Sciatic nerve (tissue), 2 donors: ENCODE measurements at regions not wholly inside any gene's neighbourhood (a gene's known extent, or its start where the extent isn't known, plus 50 kb on each side); places are given as distances from the start of the nearest gene placed in this dataset.

Experiments used
- ATAC-seq: fragments of 200-7000 bp; cut with Tn5 transposase; one replicate; pipeline ENCODE4 v1.9.1; 2020; ENCODE audit warnings: mild to moderate bottlenecking, moderate library complexity
- DNase-seq: peaks from one replicate; pipeline ENCODE4 v3.0.0-alpha.2; 2020; ENCODE audit warnings: low spot score
- intact Hi-C: fragments of 100-400 bp; cut with DNase I; formaldehyde crosslinking; loops from one replicate; pipeline ENCODE4 v1.14.2; 2022
- donor health status: DM: no; HTN: no; CAD: no.
- donor health status: DM: no; HTN: no; CAD: no.

DNA sequence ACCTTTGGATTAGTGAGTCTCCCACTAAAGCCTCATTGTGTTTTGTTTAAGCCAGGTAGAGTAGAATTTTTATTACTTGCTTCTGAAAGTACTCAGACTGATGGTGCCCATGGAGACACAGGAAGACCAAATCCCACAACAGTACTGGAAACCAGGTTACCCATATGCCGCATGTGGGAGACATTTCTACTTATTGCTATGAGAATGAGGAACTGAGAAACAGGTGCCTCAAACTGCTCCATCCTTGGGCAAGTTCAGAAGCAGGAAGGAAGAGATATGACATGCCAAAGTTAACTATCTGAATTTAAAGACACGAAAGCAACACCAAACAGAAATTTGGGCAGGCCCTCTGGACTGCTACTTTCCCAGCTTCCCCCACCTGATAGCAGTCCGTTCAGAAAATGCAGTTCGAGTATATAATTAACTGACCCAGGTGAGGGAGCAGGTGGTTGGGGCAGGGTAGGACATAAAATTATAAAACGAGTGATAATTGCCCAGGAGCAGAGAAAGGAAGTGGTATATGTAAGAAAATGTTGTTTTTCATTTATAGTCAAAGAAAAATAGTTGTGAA is 382.3 kb upstream of the MTPN start:
- intact Hi-C loops: no loop called here
- no peak for ATAC-seq

DNA sequence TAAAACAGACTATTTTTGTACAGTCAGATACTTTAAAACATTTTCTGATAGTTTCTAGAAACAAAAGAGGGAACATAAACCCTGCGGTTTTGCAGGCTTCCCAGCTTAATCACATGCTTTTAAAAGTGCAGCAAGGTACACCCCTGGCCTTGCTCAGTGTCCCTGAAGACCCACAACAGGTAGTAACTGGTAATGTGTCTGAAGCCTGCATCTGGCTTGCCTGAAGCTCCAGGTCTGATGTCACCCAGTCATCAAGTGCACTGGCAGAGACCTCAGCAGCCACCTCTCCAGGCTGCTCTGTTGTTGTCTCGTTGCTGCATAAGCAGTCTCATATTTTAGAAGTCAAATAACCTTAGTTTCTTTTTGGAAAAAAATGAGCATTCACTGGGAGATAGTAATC is 376.1 kb upstream of the MTPN start:
- no peak for DNase-seq
- intact Hi-C loops: no loop called here
- ATAC-seq: no peak

More for the DNA sequence above, 382.3 kb upstream of the MTPN start:
- DNase-seq: no peak

DNA sequence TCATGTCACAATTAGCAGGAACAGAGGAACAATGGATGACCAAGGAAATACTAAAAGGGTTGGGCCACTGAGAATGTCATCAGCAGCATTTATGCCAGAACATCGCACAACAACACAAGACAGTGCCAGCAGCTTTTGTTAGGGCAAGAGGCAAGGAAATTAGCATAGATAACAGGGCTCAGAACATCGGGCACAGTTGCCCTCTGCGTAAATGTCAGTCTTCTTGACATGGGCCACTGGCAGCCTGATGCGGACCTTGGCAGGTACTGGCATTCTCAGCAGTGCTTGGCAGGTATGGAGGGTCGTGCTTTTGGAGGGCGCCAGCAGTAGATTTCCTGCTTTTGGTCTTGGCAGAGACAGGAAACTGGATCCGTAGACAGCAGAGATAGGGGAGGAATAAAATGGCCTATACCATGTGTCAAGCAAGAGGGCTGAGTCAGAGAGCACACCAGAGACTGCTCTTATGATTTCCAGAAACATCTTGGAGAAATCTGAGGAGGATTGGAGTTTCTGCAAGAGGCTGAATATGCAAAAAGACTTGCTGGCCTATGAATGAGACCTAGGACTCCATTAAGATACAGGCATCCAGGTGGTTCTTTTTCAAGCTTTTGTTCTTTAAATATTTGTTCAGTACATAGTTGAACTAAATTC is 371.5 kb upstream of the MTPN start:
- no peak for DNase-seq
- no peak for ATAC-seq
- intact Hi-C loops: no loop called here

DNA sequence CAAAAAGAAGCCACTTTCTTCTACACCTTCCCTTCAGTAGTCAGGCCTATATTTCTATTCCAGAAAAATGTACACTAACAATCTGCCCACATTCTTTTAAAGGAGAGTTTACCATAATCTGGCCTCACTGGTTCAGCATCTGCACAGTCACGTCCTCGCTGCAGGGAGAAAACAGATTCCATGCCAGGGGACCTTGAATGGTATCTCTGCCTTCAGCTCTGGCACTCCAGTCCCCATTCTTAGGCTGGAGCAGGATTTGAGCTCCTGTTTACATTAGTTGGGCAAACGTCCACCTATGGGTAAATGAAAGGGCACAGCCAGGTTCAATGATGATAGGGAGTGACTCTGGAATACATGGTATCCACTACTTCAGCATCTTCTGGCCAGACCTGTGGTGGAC is 371.0 kb upstream of the MTPN start:
- DNase-seq: no peak
- intact Hi-C loops: no loop called here
- ATAC-seq: no peak

DNA sequence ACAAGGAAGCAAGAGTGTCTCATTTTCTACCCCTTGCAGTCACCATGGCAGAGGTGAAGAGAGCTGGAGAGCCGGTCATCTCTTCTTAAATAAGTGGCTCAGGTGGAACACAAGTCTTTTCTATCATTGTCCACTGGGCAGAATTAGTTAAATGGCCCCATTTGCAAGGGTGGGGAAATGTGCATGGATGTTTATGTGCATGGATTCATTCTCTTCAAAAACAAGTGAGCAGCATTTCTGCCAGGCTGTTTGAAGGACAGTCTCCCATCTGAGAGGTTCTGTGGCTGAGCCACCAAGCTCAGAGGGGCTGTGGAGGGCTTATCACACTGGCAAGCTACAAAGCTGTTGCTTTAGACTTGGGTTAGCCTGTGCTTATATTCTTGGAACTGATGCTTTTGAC is 370.3 kb upstream of the MTPN start:
- ATAC-seq (no peak), DNase-seq (no peak)
- intact Hi-C loops: no loop called here

DNA sequence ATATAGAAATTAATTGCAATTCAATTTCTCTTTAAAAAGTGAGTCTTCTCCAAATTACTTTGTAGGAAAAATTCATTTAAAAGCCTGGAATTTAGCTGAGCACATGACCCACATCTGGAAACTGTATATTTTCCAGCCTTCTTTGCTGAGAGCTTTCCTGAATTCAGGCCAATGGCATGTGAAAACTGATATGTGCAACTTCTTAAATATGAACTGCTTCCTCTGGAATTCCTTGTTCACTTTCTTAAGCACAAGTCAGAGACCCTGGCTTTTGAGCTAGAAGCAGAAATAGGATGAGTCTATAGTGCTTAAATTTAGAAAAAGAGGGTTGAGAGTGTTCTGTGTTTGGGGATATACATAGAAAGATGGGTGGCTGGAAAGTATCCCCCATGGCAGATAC is 365.1 kb upstream of the MTPN start:
- DNase-seq (no peak), ATAC-seq (no peak)
- intact Hi-C loops: loop anchor here (5.0 kb wide), 1 partner anchor 545 kb away; no protein-coding TSS in a partner anchor

DNA sequence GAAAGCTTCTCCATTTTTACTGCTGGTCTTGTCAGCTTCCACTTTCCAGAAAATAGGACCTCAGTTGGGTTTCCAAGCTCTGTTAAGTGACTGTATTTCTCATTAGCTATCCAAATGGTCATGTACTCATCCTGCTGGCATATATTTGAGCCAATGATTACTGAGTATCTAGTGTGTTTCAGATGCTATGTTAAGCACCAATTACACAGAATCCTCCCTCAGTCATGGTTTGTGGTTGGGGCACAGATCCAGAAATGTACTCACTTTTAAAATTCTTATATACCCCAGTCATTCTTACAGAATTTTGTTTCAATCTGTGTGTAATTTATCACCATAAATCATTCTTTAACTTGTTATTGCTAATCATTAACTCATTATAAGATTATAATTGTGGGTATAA is 362.3 kb upstream of the MTPN start:
- intact Hi-C loops: no loop called here
- ATAC-seq: no peak

DNA sequence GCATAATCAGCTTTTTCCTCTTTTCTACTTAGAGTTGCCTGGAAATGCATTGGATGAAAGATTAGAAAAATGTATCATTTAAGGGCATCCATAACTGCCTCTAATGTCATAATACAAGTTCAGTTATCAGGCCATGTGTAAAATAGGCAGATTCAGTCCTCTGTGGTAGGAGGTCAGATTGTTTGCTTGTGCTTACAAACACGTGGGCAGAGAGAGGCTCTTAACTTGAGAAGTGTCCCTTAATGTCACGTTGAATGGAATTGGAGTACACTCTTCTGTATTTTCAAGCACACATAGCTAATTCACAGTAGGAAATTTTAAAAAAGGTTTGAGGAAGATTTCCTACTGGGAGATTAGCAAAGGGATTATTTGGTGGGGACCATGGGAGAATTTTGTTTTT is 359.8 kb upstream of the MTPN start:
- DNase-seq (no peak), ATAC-seq (no peak)

More for the DNA sequence above, 362.3 kb upstream of the MTPN start:
- DNase-seq: no peak

DNA sequence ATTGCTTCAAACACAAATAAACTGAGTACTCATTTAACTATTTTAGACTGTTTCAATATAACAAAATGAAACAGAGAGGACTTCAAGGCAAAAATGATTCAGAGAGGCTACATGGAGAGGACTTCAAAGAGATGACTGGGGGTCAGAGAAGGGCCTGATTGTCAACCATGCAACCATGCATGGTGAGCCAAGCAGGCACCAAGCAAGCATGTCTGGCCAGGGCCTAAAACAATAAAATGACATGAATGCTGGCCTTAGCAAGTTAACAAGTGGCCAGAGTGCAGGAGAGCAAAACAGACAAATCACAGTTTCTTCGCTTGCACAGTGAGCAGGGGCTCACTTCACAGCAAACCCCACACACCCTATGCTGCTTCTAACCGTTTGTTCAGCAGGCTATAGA is 356.5 kb upstream of the MTPN start:
- intact Hi-C loops: no loop called here
- ATAC-seq: no peak
- DNase-seq: no peak

More for the DNA sequence above, 359.8 kb upstream of the MTPN start:
- intact Hi-C loops: no loop called here

DNA sequence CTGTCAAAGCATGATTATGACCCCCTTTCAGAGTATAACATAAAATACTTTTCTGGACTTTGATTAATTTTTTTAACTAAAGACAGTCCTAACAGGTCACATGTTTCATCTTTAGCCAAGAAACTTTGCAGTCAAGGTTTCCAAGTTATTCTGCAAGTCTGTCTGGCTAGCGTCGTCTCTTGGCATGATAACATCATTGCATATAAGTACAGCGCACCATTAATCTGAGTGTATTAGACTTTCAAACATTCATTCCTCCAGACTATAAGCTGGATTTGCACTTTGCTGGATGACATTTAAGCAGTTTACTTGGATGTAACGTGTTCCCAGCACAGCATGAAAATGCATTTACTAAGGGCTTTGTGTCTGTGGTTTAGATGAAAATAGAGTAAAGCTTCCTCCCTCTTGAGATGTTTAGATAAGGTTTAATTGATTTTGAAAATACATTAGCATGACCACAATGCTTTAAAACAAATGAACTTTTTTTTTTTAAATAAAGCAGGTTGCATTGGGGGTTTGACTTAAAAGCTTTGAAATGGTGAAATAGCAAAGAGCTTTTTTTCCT is 349.0 kb upstream of the MTPN start:
- ATAC-seq (no peak), DNase-seq (no peak)
- intact Hi-C loops: no loop called here

DNA sequence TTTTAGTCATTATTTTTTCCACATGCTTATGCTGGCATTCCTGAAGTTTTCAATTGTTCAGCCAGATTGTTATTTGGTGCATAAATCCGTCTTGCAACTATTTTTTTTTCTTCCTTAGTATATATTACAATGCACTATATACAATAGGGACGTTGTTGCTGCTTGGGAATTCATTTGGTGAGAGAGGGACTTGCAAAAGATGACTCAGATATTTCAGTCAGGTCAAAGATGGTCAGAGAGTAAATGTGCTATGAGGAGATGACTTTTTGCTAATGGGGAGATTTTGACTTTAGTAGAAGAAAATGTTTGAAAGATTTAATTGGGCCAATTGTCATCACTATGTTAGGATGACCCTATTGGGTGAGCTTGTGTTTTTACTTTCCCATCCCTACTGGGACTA is 348.4 kb upstream of the MTPN start:
- intact Hi-C loops: no loop called here
- DNase-seq (no peak), ATAC-seq (no peak)

DNA sequence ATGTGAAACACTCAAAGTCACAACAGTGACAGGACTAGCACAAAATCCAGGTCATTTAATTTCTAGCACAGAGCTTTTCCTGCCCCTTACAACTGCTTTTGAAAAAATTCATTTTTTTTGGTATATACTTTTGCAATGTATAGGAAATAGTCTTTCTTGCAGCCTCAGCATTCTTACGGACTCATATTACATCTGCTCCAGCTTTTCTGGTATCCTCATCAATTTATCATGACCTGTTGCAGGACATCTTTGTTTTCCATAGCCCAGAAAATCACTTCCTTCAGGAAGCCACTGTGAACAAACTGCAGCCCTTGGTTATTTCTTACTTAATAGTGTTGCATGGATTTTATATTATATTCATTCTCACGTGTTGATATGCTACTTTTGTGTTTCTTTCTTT is 347.9 kb upstream of the MTPN start:
- ATAC-seq (no peak), DNase-seq (no peak)
- intact Hi-C loops: no loop called here

DNA sequence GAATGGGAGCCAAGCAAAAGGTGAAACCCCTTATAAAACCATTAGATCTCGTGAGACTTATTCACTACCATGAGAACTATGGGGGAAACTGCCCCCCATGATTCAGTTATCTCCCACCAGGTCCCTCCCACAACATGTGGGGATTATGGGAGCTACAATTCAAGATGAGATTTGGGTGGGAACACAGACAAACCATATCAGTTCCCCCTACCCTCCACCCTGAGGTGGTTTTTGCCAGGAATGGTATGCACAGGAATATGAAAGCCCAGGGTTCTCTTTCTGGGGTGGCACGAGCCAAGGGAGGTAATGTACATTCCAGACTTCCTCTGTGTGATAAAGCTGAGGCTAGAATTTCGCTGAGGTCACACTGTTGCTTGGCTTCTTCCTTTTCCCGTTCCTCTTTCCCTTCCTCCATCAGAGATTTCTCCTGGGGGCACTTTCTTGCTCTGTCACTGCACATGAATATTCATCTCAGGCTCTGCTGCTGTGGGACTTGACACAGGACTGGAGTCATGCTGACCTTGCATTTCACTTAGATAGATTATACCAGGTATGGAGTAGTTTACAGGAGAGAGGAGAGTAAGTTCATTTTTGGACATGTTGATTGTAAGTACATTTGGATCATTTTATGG is 347.0 kb upstream of the MTPN start:
- no peak for ATAC-seq
- no peak for DNase-seq
- intact Hi-C loops: no loop called here

DNA sequence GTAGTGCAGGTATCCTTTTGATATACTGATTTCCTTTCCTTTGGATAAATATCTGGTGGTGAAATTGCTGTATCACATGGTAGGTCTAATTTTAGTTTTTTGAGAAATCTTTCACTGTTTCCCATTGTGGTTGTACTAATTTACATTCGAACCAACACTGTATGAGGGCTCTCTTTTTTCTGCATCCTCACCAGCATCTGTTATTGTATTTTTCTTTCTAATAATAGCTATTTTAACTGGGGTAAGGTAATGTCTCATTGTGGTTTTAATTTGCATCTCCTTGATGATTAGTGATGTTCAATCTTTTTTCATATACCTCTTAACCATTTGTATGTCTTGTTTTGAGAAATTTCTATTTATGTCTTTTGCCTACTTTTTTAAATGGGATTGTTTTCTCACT is 335.4 kb upstream of the MTPN start:
- intact Hi-C loops: no loop called here
- DNase-seq: no peak
- no peak for ATAC-seq

DNA sequence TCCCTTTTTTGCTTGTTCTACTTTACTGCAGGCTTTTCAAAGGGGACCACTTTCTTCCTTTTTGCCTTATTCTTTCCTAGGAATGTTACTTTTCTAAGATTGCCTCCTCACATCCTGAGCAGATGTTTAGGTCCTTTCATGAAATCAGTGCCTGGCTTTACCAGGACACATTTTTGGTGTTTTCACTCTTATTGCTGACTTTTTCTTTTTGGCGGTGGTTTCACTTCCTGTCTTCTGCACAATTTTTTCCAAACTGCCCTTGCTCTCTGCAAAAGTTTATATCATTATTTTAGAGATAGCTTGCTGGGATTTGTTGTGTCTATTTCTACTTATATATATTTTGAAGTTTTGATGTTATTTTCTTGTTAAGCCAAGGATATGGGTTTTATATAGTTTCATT is 332.2 kb upstream of the MTPN start:
- ATAC-seq (no peak), DNase-seq (no peak)
- intact Hi-C loops: no loop called here

DNA sequence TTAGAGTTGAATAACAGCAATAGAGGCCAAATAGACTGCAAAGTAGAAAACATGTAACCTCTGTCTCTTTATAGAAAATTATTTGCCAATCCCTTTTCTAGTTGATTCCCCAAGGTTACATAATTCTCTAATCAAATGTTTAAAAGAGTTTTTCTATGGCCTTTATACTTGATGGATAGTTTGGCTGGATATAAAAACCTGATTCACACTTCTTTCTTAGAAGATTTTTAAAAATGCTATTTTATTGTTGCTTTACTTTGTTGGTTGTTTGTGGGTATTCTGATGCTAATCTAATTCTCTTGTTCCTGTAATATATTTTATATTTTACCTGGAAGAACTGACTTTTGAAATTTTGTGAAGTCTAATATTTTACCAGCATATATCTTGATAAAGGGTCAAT is 331.1 kb upstream of the MTPN start:
- DNase-seq (no peak), ATAC-seq (no peak)
- intact Hi-C loops: no loop called here

DNA sequence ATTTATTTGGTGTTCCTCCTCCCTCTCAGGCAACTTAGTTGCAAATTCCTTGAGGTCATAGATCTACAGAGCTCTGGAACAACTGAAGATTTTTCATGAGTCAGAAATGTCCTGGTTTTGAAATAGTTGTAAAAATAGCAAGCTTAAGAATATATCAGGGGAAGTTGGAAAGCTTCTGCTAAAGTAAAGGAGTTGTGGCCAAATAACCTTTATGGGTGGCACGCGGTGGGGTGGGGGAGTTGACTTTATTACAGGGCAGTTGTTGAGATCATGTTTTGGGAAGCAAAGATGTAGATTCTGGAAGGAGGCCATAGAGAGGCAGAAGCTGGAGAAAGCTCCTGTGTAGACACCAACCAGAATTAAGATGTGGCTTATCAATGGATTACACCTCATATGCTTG is 326.0 kb upstream of the MTPN start:
- intact Hi-C loops: no loop called here
- DNase-seq: no peak

DNA sequence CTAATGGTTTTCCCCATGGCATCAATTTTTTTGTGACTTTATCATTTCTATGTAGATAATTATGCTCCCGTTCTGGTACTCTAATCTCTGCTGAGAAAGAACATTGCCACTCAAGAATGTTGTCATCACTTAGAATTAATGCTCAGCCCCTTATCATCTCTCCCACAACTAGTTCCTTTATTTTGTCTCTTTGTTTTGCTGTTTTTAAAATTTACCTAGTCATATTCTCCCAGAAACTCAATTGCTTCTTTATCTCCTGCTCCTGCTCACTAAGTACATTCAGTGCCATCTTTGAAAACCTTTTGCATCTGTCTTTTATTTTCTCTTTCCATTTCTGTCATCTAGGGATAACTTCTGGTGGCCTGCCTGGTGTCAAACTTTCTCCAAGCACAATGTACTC is 324.9 kb upstream of the MTPN start:
- no peak for DNase-seq

More for the DNA sequence above, 326.0 kb upstream of the MTPN start:
- ATAC-seq: no peak

DNA sequence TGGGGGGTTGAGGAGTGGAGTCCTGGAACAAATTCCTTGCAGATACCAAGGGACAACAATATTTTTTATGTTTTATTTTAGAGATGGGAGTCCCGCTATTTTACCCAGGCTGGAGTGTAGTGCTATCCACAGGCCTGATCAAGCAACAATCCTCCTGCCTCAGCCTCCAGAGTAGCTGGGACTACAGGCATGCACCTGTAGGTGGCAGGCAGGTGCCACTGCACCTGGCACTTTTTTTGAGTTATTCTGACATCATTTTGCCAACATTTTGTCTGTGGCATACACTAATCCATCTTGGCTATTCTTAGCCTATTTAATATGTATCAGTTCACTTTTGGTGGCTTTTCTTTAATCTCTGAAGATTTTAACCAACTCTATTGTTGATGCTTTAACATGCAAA is 317.8 kb upstream of the MTPN start:
- intact Hi-C loops: no loop called here
- DNase-seq: no peak
- ATAC-seq: no peak

More for the DNA sequence above, 324.9 kb upstream of the MTPN start:
- intact Hi-C loops: no loop called here
- ATAC-seq: no peak

DNA sequence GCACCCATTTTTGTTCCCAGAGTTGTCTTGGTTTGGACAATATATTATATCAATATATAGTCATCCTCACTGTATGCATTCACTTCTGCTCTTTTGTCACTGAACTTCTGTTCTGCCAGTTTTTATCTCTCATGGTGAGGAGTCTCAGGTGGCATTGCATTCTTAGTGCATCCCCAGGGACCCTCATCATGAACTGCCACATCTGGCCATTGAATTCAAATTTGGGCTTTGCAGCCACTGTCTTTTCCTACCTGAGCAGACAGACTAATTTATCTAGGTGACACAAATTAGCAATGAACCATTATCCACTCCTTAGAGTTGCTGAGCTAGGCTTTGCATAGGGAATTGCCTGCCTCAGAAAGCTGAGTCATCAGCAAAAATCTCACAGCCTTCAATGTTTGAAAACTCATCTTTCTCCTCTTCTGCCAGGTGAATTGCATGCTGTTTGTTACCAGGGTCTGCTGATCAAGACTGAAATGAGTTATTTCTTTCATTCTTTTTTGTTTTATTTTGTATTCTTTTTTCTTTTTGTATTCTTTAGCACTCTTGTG is 316.8 kb upstream of the MTPN start:
- intact Hi-C loops: no loop called here
- DNase-seq: no peak

More for the DNA sequence above, 316.8 kb upstream of the MTPN start:
- ATAC-seq: no peak
